WTC11 (cell line): ENCODE measurements at regions not wholly inside any gene's neighbourhood (a gene's known extent, or its start where the extent isn't known, plus 50 kb on each side); places are given as distances from the start of the nearest gene placed in this dataset.

Source experiments
- ATF2 ChIP-seq: sonication (generic); formaldehyde crosslinking; IDR thresholded peaks from 2 replicates; pipeline ENCODE4 v1.8.1; 2022; ENCODE audit warnings: low read depth, missing genetic modification reagents, borderline replicate concordance
- CBFB ChIP-seq: sonication (generic); formaldehyde crosslinking; IDR thresholded peaks from 2 replicates; pipeline ENCODE4 v1.8.1; 2022; ENCODE audit warnings: mild to moderate bottlenecking, low read depth, missing genetic modification reagents
- CTCF ChIP-seq: fragments of 200-600 bp; IDR thresholded peaks from 2 replicates; pipeline ENCODE4 v1.8.0; 2022; ENCODE audit warnings: antibody characterized with exemption
- EMX1 ChIP-seq: fragments of 250-450 bp; sonication (Bioruptor Pico); IDR thresholded peaks from 2 replicates; pipeline ENCODE4 v1.8.0; 2021; ENCODE audit warnings: mild to moderate bottlenecking
- JUN ChIP-seq: sonication (generic); formaldehyde crosslinking; IDR thresholded peaks from 2 replicates; pipeline ENCODE4 v1.8.0; 2023; ENCODE audit warnings: mild to moderate bottlenecking, missing genetic modification reagents
- KAT7 ChIP-seq: sonication (generic); formaldehyde crosslinking; IDR thresholded peaks from 2 replicates; pipeline ENCODE4 v1.8.1; 2023; ENCODE audit warnings: missing genetic modification reagents, mild to moderate bottlenecking, borderline replicate concordance
- NFE2L1 ChIP-seq: sonication (generic); formaldehyde crosslinking; IDR thresholded peaks from 2 replicates; pipeline ENCODE4 v1.8.1; 2023; ENCODE audit warnings: missing genetic modification reagents
- ZNF121 ChIP-seq: sonication (generic); formaldehyde crosslinking; IDR thresholded peaks from 2 replicates; pipeline ENCODE4 v1.8.0; 2023; ENCODE audit warnings: missing genetic modification reagents
- TF ChIP-seq, protein P1 (sequence below): fragments of 250-450 bp; sonication (Bioruptor Pico); IDR thresholded peaks from 2 replicates; pipeline ENCODE4 v1.9.0; 2021; ENCODE audit warnings: moderate library complexity, mild to moderate bottlenecking, inconsistent platforms, borderline replicate concordance
- TF ChIP-seq, protein P2 (sequence below): sonication (generic); formaldehyde crosslinking; IDR thresholded peaks from 2 replicates; pipeline ENCODE4 v1.8.0; 2022; ENCODE audit warnings: mild to moderate bottlenecking, missing genetic modification reagents

DNA sequence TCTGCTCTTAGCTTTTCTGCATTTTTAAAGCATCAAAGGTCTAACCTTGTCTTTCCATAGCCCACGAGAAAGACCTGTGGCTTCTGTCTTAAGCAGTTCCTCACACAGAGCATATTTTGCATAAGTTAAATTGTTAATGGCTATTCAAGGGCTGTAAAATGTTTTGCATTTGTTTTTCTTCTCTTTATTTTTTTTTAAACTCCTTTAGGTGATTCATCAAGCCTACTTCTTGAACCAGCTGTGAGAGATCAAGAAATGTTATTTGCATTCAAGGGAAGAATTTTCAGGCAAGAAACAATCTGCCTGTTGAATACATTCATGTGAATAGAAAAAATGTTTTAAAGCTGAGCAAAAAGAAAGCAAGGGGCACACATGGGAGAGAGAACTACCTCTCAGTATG, 423.8 kb upstream of the FRG1 start:
- TF ChIP-seq CTCF: no peak
- no peak for TF ChIP-seq ZNF121 (CRISPR knock-in tag)
- no peak for TF ChIP-seq EMX1 (CRISPR knock-in tag)
- no peak for TF ChIP-seq JUN (CRISPR knock-in tag)
- TF ChIP-seq, protein P1, sequence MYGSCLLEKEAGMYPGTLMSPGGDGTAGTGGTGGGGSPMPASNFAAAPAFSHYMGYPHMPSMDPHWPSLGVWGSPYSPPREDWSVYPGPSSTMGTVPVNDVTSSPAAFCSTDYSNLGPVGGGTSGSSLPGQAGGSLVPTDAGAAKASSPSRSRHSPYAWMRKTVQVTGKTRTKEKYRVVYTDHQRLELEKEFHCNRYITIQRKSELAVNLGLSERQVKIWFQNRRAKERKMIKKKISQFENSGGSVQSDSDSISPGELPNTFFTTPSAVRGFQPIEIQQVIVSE: no peak
- TF ChIP-seq, protein P2, sequence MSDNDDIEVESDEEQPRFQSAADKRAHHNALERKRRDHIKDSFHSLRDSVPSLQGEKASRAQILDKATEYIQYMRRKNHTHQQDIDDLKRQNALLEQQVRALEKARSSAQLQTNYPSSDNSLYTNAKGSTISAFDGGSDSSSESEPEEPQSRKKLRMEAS (CRISPR knock-in tag): no peak
- TF ChIP-seq ATF2 (CRISPR knock-in tag): no peak
- no peak for TF ChIP-seq CBFB
- no peak for TF ChIP-seq NFE2L1 (CRISPR knock-in tag)
- no peak for TF ChIP-seq KAT7 (CRISPR knock-in tag)
